ENCODE measurements at regions not wholly inside any gene's neighbourhood (a gene's known extent, or its start where the extent isn't known, plus 50 kb on each side); places are given as distances from the start of the nearest gene placed in this dataset.

DNA sequence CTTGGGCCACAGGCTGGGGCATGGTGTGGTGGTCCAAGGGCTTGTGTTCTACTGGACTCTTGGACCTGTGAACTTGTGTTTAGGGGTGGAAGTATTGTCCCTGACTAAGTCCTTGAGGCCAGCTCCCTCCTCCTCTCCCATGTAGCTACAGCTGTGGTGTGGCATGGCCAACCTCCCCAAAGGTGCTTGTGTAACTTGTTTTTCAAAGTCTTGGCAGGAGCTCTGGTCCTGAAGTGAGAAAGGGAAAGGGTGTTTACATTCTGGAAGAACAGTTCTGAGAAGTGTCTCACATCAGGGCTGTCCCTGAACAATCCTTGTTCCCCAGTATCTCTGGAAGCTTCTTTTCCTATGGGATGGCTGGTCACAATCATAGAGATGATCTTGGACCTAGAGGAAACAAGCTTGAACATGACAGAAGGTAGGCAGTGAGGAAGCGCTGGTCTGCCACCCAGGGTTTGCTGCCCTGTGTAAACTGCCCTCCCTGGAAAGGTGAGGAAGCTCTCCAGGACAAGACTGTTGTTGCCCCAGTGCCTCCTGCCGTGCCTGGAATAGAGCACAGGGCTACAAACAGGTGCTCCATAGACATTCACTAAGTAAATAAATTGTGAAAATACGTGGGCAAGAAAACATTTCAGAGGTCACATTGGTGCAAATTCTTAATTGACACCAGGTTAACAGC lies 64.6 kb upstream of the KLF9 start:
- no peak for DNase-seq

DNA sequence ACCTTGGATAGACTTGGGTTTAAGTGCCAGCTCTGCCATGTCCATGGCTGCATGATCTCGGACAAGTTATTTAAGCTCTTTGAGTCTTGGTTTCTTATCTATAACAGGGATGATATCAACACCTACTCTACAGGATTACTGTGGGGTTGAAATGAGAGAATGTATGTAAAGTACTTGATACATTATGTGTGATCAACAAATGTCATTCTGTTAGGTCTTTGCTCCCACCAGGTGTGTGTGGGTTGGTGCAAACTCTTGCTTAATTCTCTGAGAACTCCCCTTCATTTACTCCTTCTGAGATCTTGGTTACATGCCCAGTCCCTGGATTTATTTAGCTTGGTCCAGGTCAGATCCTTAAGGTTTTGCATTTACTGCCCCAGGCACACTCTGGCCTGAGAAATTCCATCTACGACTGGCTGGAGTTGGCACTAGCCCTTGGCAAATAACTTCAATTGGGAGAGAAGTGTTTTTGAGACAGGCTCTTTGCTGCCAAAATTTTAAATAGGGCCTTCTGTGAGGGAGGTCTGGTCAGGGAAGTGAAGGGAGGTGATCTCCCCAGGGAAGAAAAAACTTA lies 63.5 kb upstream of the KLF9 start:
- no peak for DNase-seq

DNA sequence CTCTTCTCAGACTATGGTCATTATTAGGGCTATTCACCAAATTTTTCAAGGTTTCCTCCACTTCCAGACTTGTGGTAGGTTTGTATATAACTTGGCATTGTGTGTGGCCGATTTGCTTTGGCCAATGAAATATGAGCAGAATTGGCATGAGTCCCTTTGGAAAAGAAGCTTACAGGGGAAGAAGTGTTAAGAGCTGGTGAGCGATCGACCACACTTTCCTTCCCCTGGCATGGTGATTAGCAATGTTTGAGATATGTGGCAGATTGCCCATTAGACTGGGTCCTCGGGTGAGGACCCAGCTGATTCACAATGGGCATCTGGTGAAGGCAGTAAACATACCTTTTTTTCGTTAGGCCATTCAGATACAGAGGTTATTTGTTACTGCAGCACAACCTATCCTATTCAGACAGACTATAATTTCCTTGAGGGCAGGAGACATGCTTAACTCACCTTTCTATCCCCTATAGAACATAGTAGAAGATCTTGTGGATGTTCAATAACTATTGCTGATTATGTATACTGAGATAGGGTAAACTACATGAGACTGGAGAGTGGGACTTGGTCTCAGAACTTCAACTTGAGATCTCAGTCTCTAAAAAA lies 62.8 kb upstream of the KLF9 start:
- no peak for DNase-seq

DNA sequence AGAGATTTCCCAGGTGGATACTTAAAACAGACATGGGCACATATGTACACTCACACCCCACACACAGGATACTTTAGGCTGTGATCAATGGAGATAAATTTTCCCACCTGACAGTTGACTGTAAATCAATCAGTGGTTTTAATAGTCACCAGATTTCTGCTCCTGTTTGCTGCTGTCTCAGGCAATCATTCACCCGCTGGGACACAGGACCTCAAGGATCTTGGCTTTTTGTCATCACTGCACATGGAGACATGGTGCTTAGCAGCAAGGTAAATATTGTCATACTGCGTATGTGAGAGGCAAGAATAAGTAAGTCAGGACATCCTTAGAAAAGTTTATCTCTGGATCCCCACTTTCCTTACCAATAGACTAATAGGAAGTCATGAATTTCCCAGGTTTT lies 60.8 kb upstream of the KLF9 start:
- no peak for DNase-seq

DNA sequence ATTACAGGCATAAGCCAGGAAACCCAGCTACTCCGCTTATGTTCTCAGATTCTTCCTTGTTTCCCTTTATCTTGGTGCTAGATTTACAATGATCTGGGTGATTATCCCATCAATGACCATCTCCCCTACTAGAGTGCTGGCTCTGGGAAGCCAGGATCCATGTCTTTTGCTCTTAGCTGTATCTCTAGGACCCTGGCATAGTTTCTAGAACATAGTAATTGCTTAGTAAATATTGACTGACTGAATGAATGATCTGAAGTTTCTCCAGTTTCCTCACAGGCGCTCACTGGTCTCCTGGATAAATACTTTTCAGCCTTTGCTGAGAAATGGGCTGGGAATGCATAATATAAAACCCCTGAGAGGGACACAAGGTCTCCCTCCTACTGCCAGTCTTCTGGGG lies 60.0 kb upstream of the KLF9 start:
- no peak for DNase-seq

DNA sequence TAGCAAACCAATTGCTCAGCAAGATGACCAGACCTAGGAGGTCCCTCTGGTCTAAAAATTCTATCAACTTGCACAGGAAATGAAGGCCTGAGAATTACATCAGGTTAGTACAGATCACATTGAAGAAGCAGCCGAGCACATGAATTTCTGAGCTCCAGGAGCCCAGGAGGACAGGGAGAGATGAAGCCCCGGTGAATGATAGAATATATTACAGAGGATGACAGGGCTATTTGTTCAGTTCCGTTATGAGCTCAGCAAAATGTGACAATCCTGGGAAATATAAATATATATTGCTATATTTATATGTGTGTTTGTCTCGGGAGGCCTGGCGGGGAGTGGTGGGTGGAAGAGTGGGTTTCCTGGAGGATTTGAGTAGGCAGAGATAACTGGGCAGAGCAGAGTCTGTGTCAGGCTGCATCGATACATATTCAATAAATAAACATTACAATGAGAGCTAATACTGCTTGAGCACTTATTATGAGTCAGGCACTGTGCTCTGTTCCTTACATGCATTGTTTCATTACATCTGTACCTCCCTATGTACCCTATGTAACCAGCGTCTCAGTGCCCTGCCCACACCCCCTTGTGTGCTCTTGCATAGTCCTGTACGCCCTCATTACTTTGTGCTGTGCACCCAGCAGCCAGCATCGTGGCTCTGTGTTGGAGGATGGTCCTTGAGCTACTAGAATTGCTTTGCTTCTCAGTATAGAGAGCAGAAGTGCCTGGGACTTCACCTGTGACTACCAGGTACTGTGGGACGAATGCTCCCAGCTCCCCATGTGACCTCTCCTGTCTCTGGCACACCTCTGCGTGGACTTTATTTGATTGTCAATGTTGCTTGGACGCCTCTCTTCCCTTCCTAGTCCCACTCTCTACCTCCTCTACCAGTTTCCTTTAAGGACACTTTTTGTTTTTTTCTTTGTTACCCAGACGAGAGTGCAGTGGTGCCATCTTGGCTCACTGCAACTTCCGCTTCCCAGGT lies 58.1 kb upstream of the KLF9 start:
- DNase-seq = no peak

DNA sequence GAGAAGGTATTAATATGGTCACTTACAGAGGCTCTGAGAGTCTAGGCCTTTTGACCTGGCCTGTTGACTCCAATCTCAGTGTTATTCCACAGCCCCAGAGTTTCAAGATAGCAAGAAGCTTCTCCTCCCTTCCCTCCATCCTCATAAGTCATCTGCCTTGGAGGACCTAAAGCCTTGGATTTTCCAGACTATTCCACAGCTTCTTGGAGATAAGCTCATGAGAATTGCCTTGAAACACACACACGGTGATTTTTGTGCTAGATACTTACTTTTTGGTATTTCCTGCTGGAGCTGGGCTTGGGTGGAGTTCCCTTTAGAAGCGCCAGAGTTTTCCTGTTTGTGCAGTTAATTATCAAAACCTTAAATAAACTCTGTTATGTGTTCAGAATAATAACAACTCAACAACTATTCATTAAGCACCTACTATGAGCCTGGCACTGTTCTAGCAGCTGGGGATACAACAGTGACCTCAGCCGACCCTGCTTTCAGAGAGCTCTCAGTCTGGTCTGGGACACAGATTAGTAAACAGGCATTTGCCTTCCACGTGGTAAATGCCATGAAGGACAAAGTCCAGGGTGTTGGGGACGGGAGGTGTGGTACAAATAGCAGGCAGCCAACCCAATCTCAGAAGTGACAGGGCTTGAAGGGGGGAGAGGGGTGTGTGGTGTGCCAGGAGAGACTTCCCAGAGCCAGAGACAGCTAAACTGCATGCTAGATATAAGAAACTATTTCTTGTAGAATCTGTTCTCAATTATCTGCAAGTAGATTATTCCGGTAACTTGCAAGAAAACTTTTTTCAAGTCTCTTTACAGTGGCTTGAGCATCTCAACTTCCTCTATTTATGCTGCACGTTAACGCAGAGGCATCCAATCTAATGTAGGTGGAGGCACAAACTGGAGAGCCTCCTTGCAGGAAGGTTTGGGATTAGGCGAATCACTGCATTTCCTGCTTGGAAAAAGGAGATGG lies 55.9 kb upstream of the KLF9 start:
- no peak for DNase-seq

DNA sequence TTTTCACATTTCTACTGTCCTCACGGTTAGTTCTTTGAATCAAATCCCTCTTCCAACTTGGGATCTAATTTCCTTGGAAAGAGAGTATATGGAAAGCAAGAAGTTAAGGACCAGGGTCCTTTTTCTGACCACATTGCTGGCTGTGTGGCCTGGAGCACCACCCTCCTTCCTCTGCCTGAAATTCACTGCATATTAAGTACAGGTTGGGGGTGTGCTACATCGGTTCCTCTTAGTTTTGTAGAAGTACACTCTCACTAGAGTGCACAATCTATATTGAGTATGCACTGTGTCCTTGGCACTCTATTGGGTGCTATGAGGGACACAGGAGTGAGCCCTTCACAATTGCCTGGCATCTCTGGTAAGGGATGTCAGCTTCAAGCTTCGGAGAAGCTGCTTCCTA lies 53.8 kb upstream of the KLF9 start:
- no peak for DNase-seq

DNA sequence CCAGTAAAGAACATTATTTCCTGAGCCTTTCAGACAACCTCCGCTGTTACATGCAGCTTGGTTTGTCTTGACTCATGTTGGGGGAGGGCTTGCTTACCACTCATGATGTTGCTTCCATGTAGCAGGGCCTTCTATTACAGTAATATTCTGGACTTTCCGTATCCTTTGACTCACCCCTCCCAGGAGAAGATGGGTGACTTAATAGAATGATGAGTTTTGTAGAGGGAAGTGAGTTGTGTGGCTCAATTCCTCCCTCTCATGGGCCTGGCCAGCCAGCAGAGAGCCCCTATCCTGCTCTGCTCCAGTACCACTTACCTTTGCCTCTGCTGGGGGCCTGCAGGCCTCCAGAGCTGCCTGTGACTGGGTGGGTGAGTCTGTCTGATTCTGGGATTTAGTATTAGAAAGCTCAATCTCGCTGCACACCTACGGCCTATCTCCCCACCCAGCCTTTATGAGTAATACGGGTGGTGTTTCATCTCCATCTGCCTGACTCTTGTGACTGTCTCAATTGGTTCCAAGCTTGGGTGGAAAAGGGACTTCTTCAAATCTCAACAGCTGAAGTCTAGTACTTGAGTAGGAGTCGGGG lies 52.6 kb upstream of the KLF9 start:
- DNase-seq = peak; percentile 20

DNA sequence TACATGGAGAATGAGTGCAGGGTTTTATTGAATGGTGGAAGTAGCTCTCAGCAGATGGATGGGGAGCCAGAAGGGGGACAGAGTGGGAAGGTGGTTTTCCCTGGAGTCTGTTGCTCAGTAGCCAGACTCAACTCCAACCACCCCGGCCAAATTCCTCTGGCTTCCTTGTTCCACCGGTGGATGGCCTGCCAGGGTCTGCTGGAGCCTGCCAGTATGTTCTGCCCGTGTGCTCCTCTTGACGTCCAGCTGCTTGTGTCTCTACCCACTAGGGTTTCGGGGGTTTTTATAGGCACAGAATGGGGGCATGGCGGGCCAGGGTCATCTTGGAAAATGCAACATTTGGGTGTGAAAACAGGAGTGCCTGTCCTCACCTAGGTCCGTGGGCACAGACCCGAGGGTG lies 51.4 kb upstream of the KLF9 start:
- DNase-seq = no peak

DNA sequence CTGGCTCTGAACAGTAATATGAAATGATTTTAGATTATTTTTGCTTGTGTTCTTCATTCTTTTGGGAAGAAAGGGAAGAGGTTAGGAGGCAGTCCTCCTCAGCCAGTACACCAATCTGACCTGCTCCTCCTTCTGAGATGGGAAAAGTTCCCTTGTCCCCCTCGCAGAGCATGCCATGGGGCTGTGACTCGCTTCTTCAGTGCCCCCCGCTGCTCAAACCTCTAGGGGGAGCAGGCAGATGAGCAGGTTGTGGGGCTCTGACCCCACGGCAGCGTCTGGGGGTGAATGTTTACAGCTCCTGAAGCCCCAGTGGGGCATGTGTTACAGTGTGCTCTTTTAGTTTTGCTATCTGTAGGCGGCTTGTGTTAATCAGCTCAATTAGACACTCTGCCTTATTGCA lies 50.9 kb upstream of the KLF9 start:
- no peak for DNase-seq
